H1 (cell line): ENCODE measurements at regions not wholly inside any gene's neighbourhood (a gene's known extent, or its start where the extent isn't known, plus 50 kb on each side); places are given as distances from the start of the nearest gene placed in this dataset.

ENCODE experiments used
- FOSL1 ChIP-seq: IDR thresholded peaks from 2 replicates; pipeline ENCODE4 v1.6.1; 2011; ENCODE audit warnings: mild to moderate bottlenecking, low read depth, low read length, moderate library complexity; ENCODE audit not compliant: insufficient read depth
- SIX5 ChIP-seq: IDR thresholded peaks from 2 replicates; pipeline ENCODE4 v1.6.1; 2011; ENCODE audit warnings: mild to moderate bottlenecking, low read depth, low read length
- SUZ12 ChIP-seq: fragments of 200-600 bp; sonication (generic); IDR thresholded peaks from 2 replicates; pipeline ENCODE4 v1.6.1; 2012; ENCODE audit warnings: mild to moderate bottlenecking, inconsistent platforms, low read length, moderate library complexity, mixed read lengths
- TAF7 ChIP-seq: optimal IDR thresholded peaks from 2 replicates; pipeline ENCODE3; 2011; ENCODE audit warnings: low read depth, mild to moderate bottlenecking, inconsistent platforms, low read length, moderate library complexity, borderline replicate concordance

- no peak for TF ChIP-seq FOSL1
- no peak for TF ChIP-seq SUZ12
- TF ChIP-seq SIX5 = no peak
- TF ChIP-seq TAF7 = no peak
These were observed 245.0 kb upstream of the KHDRBS2 start (continued) for GRCh38 chr6:62530985-62531384.
